Activated CD4-positive, alpha-beta T cell treated with anti-CD3 and anti-CD28 coated beads, Interleukin-2, Interleukin-6, amounts not matched to agents 100 ng/mL and 50 ng/mL, durations not matched to agents 16 hours and 8 hours (primary cell): ENCODE measurements at regions not wholly inside any gene's neighbourhood (a gene's known extent, or its start where the extent isn't known, plus 50 kb on each side); places are given as distances from the start of the nearest gene placed in this dataset.
"Not testable (repeated sequence)": the region's sequence is repeated elsewhere in the genome, so short reads cannot be mapped to it uniquely, and the experiment has no call there.

ENCODE experiments used
- DNase-seq: peaks from one replicate; pipeline ENCODE4 v3.0.0-alpha.2; 2020

- not testable (repeated sequence) for DNase-seq
Observed at GRCh38 chr3:180424305-180424704, 177.7 kb upstream of the TTC14 start.

- no peak for DNase-seq
Observed at GRCh38 chr3:180430896-180431295, 171.1 kb upstream of the TTC14 start.

GRCh38 chr3:180433152-180433551 lies 168.8 kb upstream of the TTC14 start:
- no peak for DNase-seq

- no peak for DNase-seq
Observed at GRCh38 chr3:180447136-180447535, 154.8 kb upstream of the TTC14 start.

- not testable (repeated sequence) for DNase-seq
Observed at GRCh38 chr3:180448407-180448806, 153.6 kb upstream of the TTC14 start.

GRCh38 chr3:180457225-180457624 lies 144.7 kb upstream of the TTC14 start:
- DNase-seq = no peak

- DNase-seq = no peak
Observed at GRCh38 chr3:180466401-180467011, 135.5 kb upstream of the TTC14 start.

- no peak for DNase-seq
Observed at GRCh38 chr3:180467177-180467576, 134.8 kb upstream of the TTC14 start.

- DNase-seq = no peak
Observed at GRCh38 chr3:180469149-180469548, 132.8 kb upstream of the TTC14 start.

- DNase-seq = no peak
Observed at GRCh38 chr3:180478695-180479094, 123.3 kb upstream of the TTC14 start.

GRCh38 chr3:180492047-180492446 lies 109.9 kb upstream of the TTC14 start:
- DNase-seq = no peak

GRCh38 chr3:180496995-180497394 lies 105.0 kb upstream of the TTC14 start:
- DNase-seq = no peak

- DNase-seq = no peak
Observed at GRCh38 chr3:180516368-180516767, 85.6 kb upstream of the TTC14 start.

- no peak for DNase-seq
Observed at GRCh38 chr3:180523040-180523439, 78.9 kb upstream of the TTC14 start.

- DNase-seq = no peak
Observed at GRCh38 chr3:180528843-180529242, 73.1 kb upstream of the TTC14 start.

- no peak for DNase-seq
Observed at GRCh38 chr3:180529778-180530177, 72.2 kb upstream of the TTC14 start.

- no peak for DNase-seq
Observed at GRCh38 chr3:180530276-180530675, 71.7 kb upstream of the TTC14 start.

GRCh38 chr3:180531303-180532278 lies 70.4 kb upstream of the TTC14 start:
- no peak for DNase-seq

- DNase-seq = no peak
Observed at GRCh38 chr3:180534828-180535227, 67.1 kb upstream of the TTC14 start.

GRCh38 chr3:180538493-180538892 lies 63.5 kb upstream of the TTC14 start:
- no peak for DNase-seq

GRCh38 chr3:180543877-180544276 lies 58.1 kb upstream of the TTC14 start:
- no peak for DNase-seq

- DNase-seq = no peak
Observed at GRCh38 chr3:180546863-180547262, 55.1 kb upstream of the TTC14 start.

GRCh38 chr3:180548050-180548449 lies 53.9 kb upstream of the TTC14 start:
- no peak for DNase-seq
